T-helper 2 cell (primary cell): ENCODE measurements at regions not wholly inside any gene's neighbourhood (a gene's known extent, or its start where the extent isn't known, plus 50 kb on each side); places are given as distances from the start of the nearest gene placed in this dataset.
"Not testable (repeated sequence)": the region's sequence is repeated elsewhere in the genome, so short reads cannot be mapped to it uniquely, and the experiment has no call there.

Source experiments
- DNase-seq, 5 experiments: peaks; one replicate each; pipeline versions ENCODE4 v3.0.0 to v3.0.0-alpha.2; 2012 to 2022

DNA sequence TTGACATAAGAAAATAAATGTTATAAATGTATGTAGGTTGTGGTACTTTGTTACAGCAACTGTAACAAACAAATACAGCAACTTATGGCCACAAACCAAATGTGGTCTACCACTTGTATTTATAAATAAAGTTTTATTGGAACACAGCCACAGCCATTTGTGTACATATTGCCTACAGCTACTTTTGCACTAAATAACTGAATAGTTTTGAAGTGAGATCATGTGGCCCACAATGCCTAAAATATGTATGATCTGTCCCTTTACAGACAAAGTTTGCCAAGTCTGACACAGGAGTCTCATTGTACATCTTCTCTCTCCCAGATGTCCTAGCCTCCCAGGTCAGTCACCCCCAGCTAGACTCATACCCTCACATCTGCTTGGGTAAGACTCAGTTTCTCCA, 283.6 kb upstream of the PRDM9 start:
- no peak for DNase-seq

DNA sequence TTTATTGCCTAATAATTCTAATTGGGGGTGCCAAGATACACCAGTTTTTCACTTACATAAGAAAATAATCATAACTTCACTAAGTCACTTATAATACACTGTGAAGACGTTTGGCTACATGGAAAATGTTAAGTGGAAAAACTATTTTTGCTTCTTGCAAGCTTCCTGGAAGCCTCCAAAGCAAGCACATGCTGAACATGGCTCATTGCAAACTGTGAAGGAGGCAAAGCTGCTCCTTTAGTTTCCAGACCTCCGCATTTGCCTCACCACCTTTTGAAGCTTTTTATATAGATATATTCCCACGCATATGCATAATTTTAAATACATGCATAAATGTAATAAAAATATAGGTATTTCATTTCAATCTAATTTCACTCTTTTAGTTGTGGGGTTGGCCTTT, 285.6 kb upstream of the PRDM9 start:
- no peak for DNase-seq

GRCh38 chr5:23217159-23217558, 290.2 kb upstream of the PRDM9 start:
- no peak for DNase-seq

DNA sequence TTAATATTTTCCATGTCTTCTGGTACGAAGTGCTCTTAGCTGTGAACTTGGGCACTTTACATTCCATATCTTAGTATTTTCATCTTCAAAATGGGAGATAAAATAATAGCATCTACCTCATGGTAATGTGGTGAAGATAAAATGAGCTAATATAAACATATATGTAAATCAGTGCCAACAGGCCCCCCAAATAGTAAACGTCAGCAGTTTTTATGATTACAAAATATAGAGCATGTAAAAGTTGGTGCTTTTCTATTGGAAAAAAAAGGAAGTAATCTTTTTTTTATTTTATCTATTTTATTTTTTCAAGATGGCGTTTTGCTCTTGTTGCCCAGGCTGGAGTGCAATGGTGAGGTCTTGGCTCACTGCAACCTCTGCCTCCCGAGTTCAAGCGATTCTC, 291.1 kb upstream of the PRDM9 start:
- no peak for DNase-seq

GRCh38 chr5:23208959-23209431, 298.4 kb upstream of the PRDM9 start:
- peak in 1 of 5 experiments; percentile 29 for DNase-seq

- no peak for DNase-seq
Measured at GRCh38 chr5:23204111-23204510, 303.3 kb upstream of the PRDM9 start.

- DNase-seq: no peak
Measured at GRCh38 chr5:23169660-23170416, 316.7 kb upstream of the CDH12 start.

- DNase-seq: no peak
Measured at GRCh38 chr5:23164971-23165370, 311.8 kb upstream of the CDH12 start.

GRCh38 chr5:23158179-23158578, 305.0 kb upstream of the CDH12 start:
- DNase-seq: no peak

- DNase-seq: no peak
Measured at GRCh38 chr5:23157716-23158115, 304.6 kb upstream of the CDH12 start.

GRCh38 chr5:23157169-23157568, 304.0 kb upstream of the CDH12 start:
- DNase-seq: no peak

- no peak for DNase-seq
Measured at GRCh38 chr5:23147625-23148024, 294.5 kb upstream of the CDH12 start.

GRCh38 chr5:23146183-23146582, 293.0 kb upstream of the CDH12 start:
- DNase-seq: no peak

DNA sequence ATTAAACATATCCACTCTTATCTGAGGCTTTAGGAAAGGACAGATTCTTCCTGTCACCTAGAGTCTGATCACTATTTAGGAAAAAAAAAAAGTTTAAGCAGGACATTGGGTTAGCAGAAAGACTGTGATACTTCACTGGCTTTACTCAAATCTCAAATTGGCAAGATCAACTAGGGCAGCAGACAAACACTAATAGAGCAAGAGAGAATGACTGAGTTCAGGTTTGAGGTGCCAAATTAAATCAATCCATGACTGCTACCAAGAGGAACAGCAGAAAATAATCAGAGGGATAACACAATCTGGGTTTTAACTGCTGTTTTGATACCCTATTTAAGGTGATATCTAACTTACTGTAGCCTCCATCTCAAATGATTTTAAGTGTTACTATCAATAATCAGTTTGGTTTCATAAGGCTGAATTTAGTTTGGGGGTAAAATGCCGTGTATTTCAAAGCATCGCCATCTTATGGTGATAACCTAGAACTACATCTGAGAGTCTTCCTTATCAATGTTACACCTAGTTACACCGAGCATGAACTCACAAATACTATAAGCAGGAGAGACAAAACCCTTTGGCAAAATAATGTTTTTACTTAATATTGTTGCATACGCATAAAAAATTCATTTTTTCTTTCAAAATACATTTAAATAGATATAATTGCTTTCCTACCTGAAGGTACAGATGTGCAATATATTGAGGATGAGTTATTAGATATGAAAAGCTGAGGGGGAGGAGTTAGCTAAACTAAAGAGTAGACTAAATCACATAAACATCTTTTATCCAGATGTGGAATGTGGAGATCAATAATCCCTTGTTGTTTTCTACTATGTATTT, 286.4 kb upstream of the CDH12 start:
- peak in 1 of 5 experiments; percentile 1 for DNase-seq

GRCh38 chr5:23136958-23137357, 283.8 kb upstream of the CDH12 start:
- no peak for DNase-seq

DNA sequence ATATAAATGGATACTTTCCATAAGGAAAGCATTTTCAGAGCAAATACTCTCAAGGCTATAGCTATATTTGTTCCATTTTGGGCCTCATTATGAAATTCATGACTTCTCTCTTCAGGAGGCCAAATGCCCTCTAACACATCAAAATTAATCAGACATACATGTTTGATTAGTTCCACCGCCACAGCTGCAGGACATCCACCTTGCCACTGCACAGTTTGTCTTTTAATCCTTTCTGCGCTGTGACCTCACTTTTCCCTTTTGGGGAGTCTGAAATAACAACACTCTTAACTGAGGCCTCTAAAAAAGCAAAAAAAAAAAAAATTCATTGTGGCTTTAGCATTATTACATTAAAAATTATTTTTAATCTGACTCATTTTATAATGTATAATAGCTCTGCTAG, 279.1 kb upstream of the CDH12 start:
- no peak for DNase-seq

DNA sequence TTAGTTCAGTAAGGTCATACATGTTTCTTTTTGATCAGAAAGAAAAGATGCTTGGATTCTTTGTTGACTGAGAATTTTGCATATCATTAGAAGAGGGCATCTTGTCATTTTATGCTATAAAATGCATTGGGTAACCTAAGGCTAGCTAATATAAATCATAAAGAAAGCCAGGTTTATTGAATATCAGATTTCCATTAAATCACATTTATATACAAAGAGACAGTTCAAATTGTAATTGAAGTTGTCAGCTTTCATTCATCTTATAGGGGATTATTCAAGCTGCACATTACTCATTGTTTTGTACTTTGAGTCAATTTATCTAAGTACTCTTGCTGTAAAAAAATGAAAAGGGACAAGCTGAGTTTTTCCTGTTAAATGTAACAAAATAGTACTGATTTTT, 259.1 kb upstream of the CDH12 start:
- no peak for DNase-seq

DNA sequence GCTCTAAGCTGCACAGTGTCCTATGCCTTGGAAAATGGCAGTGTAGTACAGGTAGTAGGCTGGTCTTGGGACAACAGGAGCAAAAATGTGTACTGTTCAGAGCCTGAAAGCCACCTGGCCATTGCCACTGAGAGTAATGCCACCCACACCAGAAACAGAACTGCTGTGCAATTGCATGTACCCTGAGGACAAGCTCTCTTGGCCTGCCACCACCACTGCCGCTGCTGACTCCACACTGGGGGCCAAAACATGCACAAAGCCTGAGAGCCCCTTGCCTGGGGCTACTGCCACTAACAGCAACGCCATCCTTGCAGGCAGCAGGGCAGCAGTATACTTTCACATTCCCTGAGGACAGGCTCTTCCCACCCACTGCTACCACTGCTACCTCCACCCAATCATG, 251.9 kb upstream of the CDH12 start:
- DNase-seq: no peak

DNA sequence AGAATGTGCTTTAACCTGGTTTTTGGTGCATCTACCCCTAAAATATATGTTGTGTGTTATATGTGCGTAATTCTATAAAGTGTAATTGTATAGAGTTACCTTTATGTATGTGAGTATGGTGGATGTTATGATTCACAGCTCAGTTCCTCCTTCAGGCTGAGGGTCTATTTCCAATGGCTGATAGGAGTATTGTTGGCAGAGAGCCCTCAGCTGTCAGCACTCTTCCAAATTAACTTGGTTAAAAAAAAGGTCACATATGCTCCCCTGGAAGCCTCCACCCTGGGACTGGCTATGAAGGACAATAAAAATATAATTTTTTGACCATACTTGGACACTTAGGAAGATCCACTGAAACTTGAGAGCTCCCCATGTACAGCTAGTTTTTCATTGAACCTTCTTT, 250.4 kb upstream of the CDH12 start:
- DNase-seq: no peak

DNA sequence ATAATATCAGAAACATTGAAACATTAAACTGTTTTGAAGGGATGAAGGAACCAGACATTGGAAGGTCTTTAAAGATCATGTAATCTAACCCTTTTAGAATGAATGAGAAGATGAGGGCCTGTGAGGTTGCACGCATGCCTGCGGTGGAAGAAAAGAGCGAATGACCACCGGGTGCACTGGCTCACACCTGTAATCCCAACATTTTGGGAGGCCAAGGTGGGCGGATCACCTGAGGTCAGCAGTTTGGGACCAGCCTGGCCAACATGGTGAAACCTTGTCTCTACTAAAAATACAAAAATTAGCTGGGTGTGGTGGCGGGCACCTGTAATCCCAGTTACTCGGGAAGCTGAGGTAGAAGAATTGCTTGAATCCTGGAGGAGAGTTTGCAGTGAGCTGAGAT, 242.3 kb upstream of the CDH12 start:
- not testable (repeated sequence) for DNase-seq

- no peak for DNase-seq
Measured at GRCh38 chr5:23089286-23089685, 236.1 kb upstream of the CDH12 start.

DNA sequence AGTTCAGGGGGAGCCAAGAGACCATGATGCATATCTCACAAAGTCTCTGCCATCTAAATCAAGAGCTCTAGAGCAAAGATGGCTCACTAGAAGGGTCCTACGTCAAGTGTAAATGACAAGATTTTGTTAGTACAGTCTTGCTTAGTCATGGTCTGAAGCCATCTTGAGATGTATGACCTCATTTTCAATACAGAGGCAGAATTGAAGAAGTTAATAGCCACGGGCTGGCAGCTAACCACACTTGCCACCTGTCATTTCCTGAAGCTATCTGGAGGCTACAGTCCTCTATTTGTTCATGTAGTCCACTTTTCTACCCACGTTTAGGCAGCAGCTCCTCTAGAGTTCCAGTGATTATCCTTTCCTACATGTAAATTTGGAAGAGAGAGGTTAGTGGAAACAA, 231.7 kb upstream of the CDH12 start:
- peak in 1 of 5 experiments; percentile 0 for DNase-seq

DNA sequence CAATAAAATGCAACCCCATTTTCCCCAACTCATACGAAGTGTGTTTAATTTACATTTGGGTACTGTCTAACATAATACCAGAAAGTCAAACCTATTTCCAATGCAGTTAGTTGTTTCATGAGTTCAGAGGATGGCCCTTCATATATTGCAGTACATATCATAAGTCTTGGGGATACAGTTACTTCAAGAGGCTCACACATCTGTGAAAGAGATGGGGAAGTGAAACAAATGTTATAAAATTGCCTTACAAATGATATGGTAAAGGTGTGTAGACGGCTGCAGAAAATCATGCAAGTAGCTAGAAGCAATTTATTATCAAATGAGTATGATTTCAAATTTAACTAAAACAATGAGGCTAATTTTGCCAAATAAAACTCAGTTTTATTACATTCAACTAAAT, 219.0 kb upstream of the CDH12 start:
- no peak for DNase-seq

DNA sequence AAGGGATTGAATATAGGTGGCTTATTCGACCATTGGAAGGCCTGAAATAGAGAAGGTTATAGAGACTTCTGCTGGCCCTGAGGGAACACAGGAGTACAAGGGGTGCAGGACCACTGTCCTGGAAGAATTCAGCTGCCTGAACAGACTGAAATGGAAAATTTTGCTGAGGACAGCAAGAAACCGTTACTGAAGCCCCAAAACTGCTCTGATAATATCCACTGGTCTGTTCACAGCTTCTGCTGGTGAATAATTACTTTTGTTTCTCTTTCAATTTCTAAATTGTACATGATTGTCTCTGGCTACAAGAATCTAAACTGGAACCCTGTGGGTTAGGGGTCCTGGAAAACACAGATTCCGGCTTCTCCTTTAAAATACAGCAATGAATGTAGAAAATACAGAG, 218.5 kb upstream of the CDH12 start:
- no peak for DNase-seq
